ENCODE measurements at regions not wholly inside any gene's neighbourhood (a gene's known extent, or its start where the extent isn't known, plus 50 kb on each side); places are given as distances from the start of the nearest gene placed in this dataset.
"Not testable (repeated sequence)": the region's sequence is repeated elsewhere in the genome, so short reads cannot be mapped to it uniquely, and the experiment has no call there.

- DNase-seq (ENCODE audit: low read depth), result no peak
Observed at GRCh38 chr4:129682586-129682985, 586.6 kb downstream of the C4orf33 start.

- no peak for DNase-seq (ENCODE audit: low read depth)
Observed at GRCh38 chr4:129707949-129708348, 612.0 kb downstream of the C4orf33 start.

- no peak for DNase-seq (ENCODE audit: low read depth)
Observed at GRCh38 chr4:129708784-129709183, 612.8 kb downstream of the C4orf33 start.

- DNase-seq (ENCODE audit: low read depth), result no peak
Observed at GRCh38 chr4:129738175-129738574, 642.2 kb downstream of the C4orf33 start.

- DNase-seq (ENCODE audit: low read depth), result no peak
Observed at GRCh38 chr4:129747756-129748155, 651.8 kb downstream of the C4orf33 start.

- no peak for DNase-seq (ENCODE audit: low read depth)
Observed at GRCh38 chr4:129748991-129749390, 653.0 kb downstream of the C4orf33 start.

GRCh38 chr4:129751646-129752045 is 655.7 kb downstream of the C4orf33 start:
- no peak for DNase-seq (ENCODE audit: low read depth)

GRCh38 chr4:129783596-129783995 is 687.6 kb downstream of the C4orf33 start:
- no peak for DNase-seq (ENCODE audit: low read depth)

- no peak for DNase-seq (ENCODE audit: low read depth)
Observed at GRCh38 chr4:129788486-129788885, 692.5 kb downstream of the C4orf33 start.

- DNase-seq (ENCODE audit: low read depth), result no peak
Observed at GRCh38 chr4:129804461-129804981, 708.6 kb downstream of the C4orf33 start.

GRCh38 chr4:129806986-129807385 is 711.0 kb downstream of the C4orf33 start:
- no peak for DNase-seq (ENCODE audit: low read depth)

GRCh38 chr4:129808242-129808641 is 712.3 kb downstream of the C4orf33 start:
- DNase-seq (ENCODE audit: low read depth), result no peak

GRCh38 chr4:129821073-129821472 is 725.1 kb downstream of the C4orf33 start:
- no peak for DNase-seq (ENCODE audit: low read depth)

GRCh38 chr4:129821963-129822362 is 726.0 kb downstream of the C4orf33 start:
- no peak for DNase-seq (ENCODE audit: low read depth)

- DNase-seq (ENCODE audit: low read depth), result no peak
Observed at GRCh38 chr4:129822701-129823100, 726.7 kb downstream of the C4orf33 start.

GRCh38 chr4:129823105-129823504 is 727.2 kb downstream of the C4orf33 start:
- DNase-seq (ENCODE audit: low read depth), result no peak

- DNase-seq (ENCODE audit: low read depth), result no peak
Observed at GRCh38 chr4:129829373-129829772, 733.4 kb downstream of the C4orf33 start.

- no peak for DNase-seq (ENCODE audit: low read depth)
Observed at GRCh38 chr4:129839687-129840086, 743.7 kb downstream of the C4orf33 start.

GRCh38 chr4:129842096-129842495 is 746.1 kb downstream of the C4orf33 start:
- no peak for DNase-seq (ENCODE audit: low read depth)

- DNase-seq (ENCODE audit: low read depth), result no peak
Observed at GRCh38 chr4:129852434-129852833, 756.5 kb downstream of the C4orf33 start.

GRCh38 chr4:129853685-129854467 is 757.9 kb downstream of the C4orf33 start:
- not testable (repeated sequence) for DNase-seq (ENCODE audit: low read depth)

- DNase-seq (ENCODE audit: low read depth), result no peak
Observed at GRCh38 chr4:129862461-129862860, 766.5 kb downstream of the C4orf33 start.

- no peak for DNase-seq (ENCODE audit: low read depth)
Observed at GRCh38 chr4:129863206-129863605, 767.3 kb downstream of the C4orf33 start.

GRCh38 chr4:129883996-129884395 is 788.0 kb downstream of the C4orf33 start:
- DNase-seq (ENCODE audit: low read depth), result no peak

All from GM04504 (cell line).